ENCODE measurements at regions not wholly inside any gene's neighbourhood (a gene's known extent, or its start where the extent isn't known, plus 50 kb on each side); places are given as distances from the start of the nearest gene placed in this dataset.

DNA sequence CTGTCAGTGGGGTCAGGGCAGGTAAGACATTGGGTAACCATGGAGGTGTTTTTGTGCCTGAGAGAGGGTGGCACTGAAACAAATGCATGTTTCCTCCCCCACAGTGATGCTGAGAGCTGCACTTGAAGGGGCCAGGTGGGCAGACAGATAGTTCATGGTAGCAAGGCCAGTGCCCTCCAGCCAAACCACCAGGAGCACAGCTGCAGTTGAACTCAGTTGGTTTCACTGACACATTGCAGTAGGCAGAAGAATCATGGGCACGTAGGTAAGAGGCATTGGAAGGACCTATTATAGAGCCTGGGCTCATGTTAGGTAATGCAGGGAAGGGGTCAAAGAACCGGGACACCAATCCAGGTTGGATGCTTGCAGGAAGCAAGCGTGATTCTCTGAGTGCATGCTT lies 93.2 kb upstream of the ARL4C start:
- Mint-ChIP-seq H3K27ac (no peak overlapping the region), H3K4me1 (no peaks in the 10 kb centered on the region), H3K4me3 (no peak overlapping the region), H3K27me3 (peaks cover 42% of the 10 kb centered on the region), H3K36me3 (ENCODE audit: low read depth) (no peaks in the 10 kb centered on the region)
- ATAC-seq (no peak), DNase-seq (no peak)
- H3K9me3 ChIP-seq (ENCODE audit: control insufficient read depth, low read length, poor library complexity, severe bottlenecking) = no peaks in the 10 kb centered on the region

DNA sequence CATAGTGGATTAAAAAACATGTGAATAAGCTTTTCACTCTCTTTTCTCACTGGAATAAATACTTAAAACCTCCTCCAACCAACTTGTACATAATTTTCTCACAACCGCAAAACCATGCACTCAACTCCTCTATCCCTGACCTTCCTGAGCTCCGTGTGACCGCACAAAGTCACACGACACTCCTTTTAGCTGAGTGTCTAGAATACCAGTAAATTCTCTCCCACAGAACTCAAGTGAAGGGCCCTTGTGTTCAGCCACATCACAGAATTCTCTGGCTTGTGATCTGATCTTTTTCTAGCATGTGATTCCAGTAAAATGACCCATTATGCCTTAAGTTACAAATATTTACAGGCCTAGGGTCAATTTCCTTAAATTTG lies 91.2 kb upstream of the ARL4C start:
- H3K36me3 Mint-ChIP-seq (ENCODE audit: low read depth) = no peaks in the 10 kb centered on the region
- ATAC-seq (no peak), DNase-seq (no peak)
- H3K27me3 Mint-ChIP-seq = peaks cover 60% of the 10 kb centered on the region
- no peak overlapping the region for H3K27ac Mint-ChIP-seq
- peaks cover 1% of the 10 kb centered on the region for H3K4me1 Mint-ChIP-seq
- no peaks in the 10 kb centered on the region for H3K9me3 ChIP-seq (ENCODE audit: control insufficient read depth, low read length, poor library complexity, severe bottlenecking)
- H3K4me3 Mint-ChIP-seq = no peak overlapping the region

GRCh38 chr2:234587341-234588053 lies 90.6 kb upstream of the ARL4C start:
- peaks cover 2% of the 10 kb centered on the region for H3K4me1 Mint-ChIP-seq
- ATAC-seq = no peak
- DNase-seq = no peak
- no peaks in the 10 kb centered on the region for H3K9me3 ChIP-seq (ENCODE audit: control insufficient read depth, low read length, poor library complexity, severe bottlenecking)
- H3K27me3 Mint-ChIP-seq = peaks cover 65% of the 10 kb centered on the region
- H3K27ac Mint-ChIP-seq = no peak overlapping the region
- no peaks in the 10 kb centered on the region for H3K36me3 Mint-ChIP-seq (ENCODE audit: low read depth)
- H3K4me3 Mint-ChIP-seq = no peak overlapping the region

DNA sequence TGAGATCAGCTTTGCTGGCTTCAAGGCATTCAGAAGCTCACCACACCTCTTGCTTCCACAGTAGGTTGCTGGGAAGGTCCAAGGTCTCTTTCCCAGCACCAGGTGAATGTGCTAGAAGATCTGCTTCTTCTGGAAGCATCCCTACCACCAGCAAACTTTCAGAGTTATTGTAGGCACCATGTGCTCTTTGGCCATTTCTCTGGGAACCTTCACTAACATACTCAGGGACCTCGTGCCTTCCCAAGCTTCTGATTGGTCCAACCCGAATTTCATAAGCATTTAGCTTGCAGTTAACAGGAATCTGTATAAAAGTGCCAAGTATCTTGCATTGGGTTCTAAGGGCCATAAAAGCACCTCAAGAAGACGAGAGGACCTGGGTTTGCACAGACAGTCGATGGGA lies 86.5 kb upstream of the ARL4C start:
- H3K9me3 ChIP-seq (ENCODE audit: control insufficient read depth, low read length, poor library complexity, severe bottlenecking) = no peaks in the 10 kb centered on the region
- H3K27me3 Mint-ChIP-seq = peaks cover 46% of the 10 kb centered on the region
- no peak overlapping the region for H3K27ac Mint-ChIP-seq
- no peak overlapping the region for H3K4me3 Mint-ChIP-seq
- H3K36me3 Mint-ChIP-seq (ENCODE audit: low read depth) = no peaks in the 10 kb centered on the region
- ATAC-seq (no peak), DNase-seq (no peak)
- peaks cover 5% of the 10 kb centered on the region for H3K4me1 Mint-ChIP-seq

DNA sequence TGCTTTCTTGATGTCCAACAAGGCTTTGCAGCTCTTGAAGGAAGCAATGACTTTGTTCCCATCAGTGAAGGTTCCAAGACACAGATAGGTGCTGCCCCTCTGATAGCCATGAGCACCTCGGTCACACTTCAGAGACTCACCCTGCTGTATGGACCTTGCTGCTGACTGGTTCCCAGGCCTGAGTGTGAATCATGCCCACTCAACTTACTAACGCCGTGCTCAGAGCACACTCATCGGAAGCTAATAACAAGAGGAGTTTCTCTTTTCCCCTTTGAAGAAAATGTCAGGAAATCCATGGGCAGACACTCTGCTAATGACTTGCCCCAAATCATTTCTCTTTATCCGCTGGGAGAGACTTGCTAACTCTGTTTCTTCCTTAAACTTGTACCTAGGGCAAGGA lies 83.8 kb upstream of the ARL4C start:
- H3K4me1 Mint-ChIP-seq = peaks cover 5% of the 10 kb centered on the region
- H3K4me3 Mint-ChIP-seq = no peak overlapping the region
- peaks cover 56% of the 10 kb centered on the region for H3K27me3 Mint-ChIP-seq
- H3K27ac Mint-ChIP-seq = no peak overlapping the region
- ATAC-seq (no peak), DNase-seq (no peak)
- no peaks in the 10 kb centered on the region for H3K9me3 ChIP-seq (ENCODE audit: control insufficient read depth, low read length, poor library complexity, severe bottlenecking)
- H3K36me3 Mint-ChIP-seq (ENCODE audit: low read depth) = no peaks in the 10 kb centered on the region

GRCh38 chr2:234579231-234579962 lies 82.5 kb upstream of the ARL4C start:
- H3K4me3 Mint-ChIP-seq = no peak overlapping the region
- H3K36me3 Mint-ChIP-seq (ENCODE audit: low read depth) = no peaks in the 10 kb centered on the region
- no peak for DNase-seq
- ATAC-seq = no peak
- H3K4me1 Mint-ChIP-seq = peaks cover 7% of the 10 kb centered on the region
- H3K27ac Mint-ChIP-seq = no peak overlapping the region
- no peaks in the 10 kb centered on the region for H3K9me3 ChIP-seq (ENCODE audit: control insufficient read depth, low read length, poor library complexity, severe bottlenecking)
- H3K27me3 Mint-ChIP-seq = peaks cover 52% of the 10 kb centered on the region

DNA sequence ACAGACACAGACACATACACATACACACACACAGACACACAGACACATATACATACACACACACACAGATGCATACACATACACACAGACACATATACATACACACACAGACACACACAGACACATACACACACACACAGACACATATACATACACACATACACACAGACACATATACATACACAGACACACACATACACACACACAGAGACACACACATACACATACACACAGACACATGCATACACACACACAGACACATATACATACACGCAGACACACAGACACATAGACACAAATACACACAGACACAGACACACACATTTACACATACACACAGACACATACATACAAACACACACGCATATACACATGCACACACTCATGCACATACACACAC lies 81.5 kb upstream of the ARL4C start:
- Mint-ChIP-seq H3K36me3 (ENCODE audit: low read depth) (no peaks in the 10 kb centered on the region), H3K4me1 (peaks cover 7% of the 10 kb centered on the region), H3K27ac (no peak overlapping the region), H3K27me3 (peaks cover 54% of the 10 kb centered on the region), H3K4me3 (no peak overlapping the region)
- no peaks in the 10 kb centered on the region for H3K9me3 ChIP-seq (ENCODE audit: control insufficient read depth, low read length, poor library complexity, severe bottlenecking)
- ATAC-seq = no peak
- DNase-seq = no peak

- Mint-ChIP-seq H3K4me3 (no peak overlapping the region), H3K36me3 (ENCODE audit: low read depth) (no peaks in the 10 kb centered on the region), H3K27me3 (peaks cover 54% of the 10 kb centered on the region), H3K4me1 (peaks cover 6% of the 10 kb centered on the region), H3K27ac (no peak overlapping the region)
- no peaks in the 10 kb centered on the region for H3K9me3 ChIP-seq (ENCODE audit: control insufficient read depth, low read length, poor library complexity, severe bottlenecking)
- ATAC-seq (no peak), DNase-seq (no peak)
Measured at GRCh38 chr2:234577191-234577590, 80.3 kb upstream of the ARL4C start.

DNA sequence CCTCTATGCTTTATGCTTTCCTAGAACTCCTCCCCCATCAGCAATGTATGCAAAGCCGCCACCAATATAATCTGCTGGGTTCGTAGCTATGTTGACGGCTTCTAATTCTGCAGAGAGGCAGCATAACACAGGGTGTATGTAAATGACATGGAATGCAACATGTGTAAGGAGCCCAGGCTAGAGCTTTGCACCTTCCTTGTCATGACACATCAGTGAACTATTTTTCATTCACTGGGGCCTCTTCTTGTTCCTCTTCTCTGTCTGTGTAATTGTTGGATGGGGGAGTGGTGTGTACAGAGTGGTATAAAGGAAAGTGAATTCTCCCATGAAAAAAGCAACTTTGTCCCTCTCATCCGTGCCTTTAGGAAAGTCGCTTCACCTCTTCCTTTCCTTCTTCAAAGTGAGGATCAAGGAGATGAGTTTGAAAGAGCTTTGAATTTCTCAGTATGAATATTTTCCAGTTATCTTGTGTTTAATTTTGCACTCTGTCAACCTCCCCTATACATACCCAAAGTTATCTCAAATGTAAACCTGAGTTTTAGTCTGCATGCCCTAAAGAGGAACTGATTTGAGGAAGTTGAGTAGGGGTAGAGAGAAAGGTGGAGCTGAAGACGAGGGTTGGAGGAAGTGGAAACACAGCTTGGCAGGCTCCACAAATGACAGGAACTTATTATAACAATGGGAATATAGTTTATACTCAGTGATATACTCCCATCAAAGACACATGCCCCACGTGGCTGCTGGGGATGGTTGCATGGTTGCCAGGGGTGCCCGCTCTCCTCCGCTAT lies 74.9 kb upstream of the ARL4C start:
- Mint-ChIP-seq H3K36me3 (ENCODE audit: low read depth) (peaks cover 2% of the 10 kb centered on the region), H3K27me3 (peaks cover 81% of the 10 kb centered on the region), H3K4me1 (peaks cover 5% of the 10 kb centered on the region), H3K27ac (no peak overlapping the region), H3K4me3 (no peak overlapping the region)
- no peak for DNase-seq
- ATAC-seq = peak; percentile 61
- H3K9me3 ChIP-seq (ENCODE audit: control insufficient read depth, low read length, poor library complexity, severe bottlenecking) = no peaks in the 10 kb centered on the region

GRCh38 chr2:234570476-234570875 lies 73.6 kb upstream of the ARL4C start:
- Mint-ChIP-seq H3K27ac (no peak overlapping the region), H3K27me3 (peaks cover 82% of the 10 kb centered on the region), H3K4me3 (no peak overlapping the region), H3K36me3 (ENCODE audit: low read depth) (peaks cover 2% of the 10 kb centered on the region), H3K4me1 (peaks cover 5% of the 10 kb centered on the region)
- ATAC-seq = no peak
- H3K9me3 ChIP-seq (ENCODE audit: control insufficient read depth, low read length, poor library complexity, severe bottlenecking) = no peaks in the 10 kb centered on the region
- DNase-seq = no peak

GRCh38 chr2:234569776-234570430 lies 73.0 kb upstream of the ARL4C start:
- Mint-ChIP-seq H3K4me3 (no peak overlapping the region), H3K36me3 (ENCODE audit: low read depth) (peaks cover 2% of the 10 kb centered on the region), H3K4me1 (peaks cover 5% of the 10 kb centered on the region), H3K27me3 (peaks cover 86% of the 10 kb centered on the region), H3K27ac (no peak overlapping the region)
- DNase-seq = no peak
- no peak for ATAC-seq
- no peaks in the 10 kb centered on the region for H3K9me3 ChIP-seq (ENCODE audit: control insufficient read depth, low read length, poor library complexity, severe bottlenecking)

DNA sequence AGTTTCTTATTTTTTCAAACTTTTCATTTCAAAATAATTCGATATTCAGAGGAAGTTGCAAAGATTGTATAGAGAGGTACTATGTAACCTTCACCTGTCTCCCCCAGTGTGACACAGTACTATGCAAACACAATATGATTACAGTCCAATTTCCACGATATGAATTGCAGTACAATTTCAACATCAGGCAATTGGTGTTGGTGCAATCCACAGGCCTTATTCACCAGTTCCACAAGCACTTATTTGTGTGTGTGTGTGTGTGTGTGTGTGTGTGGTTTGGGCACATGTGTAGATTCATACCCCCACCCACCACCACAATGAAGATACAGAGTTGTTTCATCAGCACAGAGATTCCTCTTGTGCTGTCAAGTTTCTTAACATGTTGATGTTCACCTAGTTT lies 69.7 kb upstream of the ARL4C start:
- DNase-seq = no peak
- H3K27me3 Mint-ChIP-seq = peaks cover 54% of the 10 kb centered on the region
- H3K27ac Mint-ChIP-seq = no peak overlapping the region
- ATAC-seq = no peak
- H3K9me3 ChIP-seq (ENCODE audit: control insufficient read depth, low read length, poor library complexity, severe bottlenecking) = no peaks in the 10 kb centered on the region
- H3K36me3 Mint-ChIP-seq (ENCODE audit: low read depth) = no peaks in the 10 kb centered on the region
- H3K4me1 Mint-ChIP-seq = no peaks in the 10 kb centered on the region
- H3K4me3 Mint-ChIP-seq = no peak overlapping the region
